AG10803 (cell line): ENCODE measurements at regions not wholly inside any gene's neighbourhood (a gene's known extent, or its start where the extent isn't known, plus 50 kb on each side); places are given as distances from the start of the nearest gene placed in this dataset.

Source experiments
- DNase-seq: peaks from one replicate; pipeline ENCODE4 v3.0.0; 2010; ENCODE audit warnings: low read depth
- H3K4me3 ChIP-seq: 2 replicates; pipeline ENCODE4 v1.5.1; 2011; ENCODE audit warnings: mild to moderate bottlenecking, low read length, control low read depth
- TF ChIP-seq, protein P1 (sequence below): conservative IDR thresholded peaks from 2 replicates; pipeline ENCODE4 v1.5.1; 2011; ENCODE audit warnings: mild to moderate bottlenecking, low read length, control low read depth, inconsistent platforms

DNA sequence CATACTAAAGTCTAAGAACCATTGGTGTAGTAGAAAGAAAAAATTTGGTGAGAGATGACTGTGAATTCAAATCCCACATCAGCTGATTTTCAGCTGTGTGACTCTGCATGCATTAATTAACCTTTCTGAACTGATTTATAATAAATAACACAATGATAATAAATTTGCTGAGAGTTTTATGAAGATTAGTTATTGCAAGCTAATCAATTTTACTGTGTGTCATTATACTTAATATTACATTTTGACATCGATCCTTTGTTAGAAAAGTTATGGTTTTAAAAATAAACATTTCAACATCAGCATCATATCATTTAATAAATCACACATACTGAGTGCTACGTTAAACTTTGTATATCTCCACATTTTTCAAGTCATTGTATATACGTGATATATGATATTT is 599.7 kb upstream of the MMS22L start:
- TF ChIP-seq, protein P1, sequence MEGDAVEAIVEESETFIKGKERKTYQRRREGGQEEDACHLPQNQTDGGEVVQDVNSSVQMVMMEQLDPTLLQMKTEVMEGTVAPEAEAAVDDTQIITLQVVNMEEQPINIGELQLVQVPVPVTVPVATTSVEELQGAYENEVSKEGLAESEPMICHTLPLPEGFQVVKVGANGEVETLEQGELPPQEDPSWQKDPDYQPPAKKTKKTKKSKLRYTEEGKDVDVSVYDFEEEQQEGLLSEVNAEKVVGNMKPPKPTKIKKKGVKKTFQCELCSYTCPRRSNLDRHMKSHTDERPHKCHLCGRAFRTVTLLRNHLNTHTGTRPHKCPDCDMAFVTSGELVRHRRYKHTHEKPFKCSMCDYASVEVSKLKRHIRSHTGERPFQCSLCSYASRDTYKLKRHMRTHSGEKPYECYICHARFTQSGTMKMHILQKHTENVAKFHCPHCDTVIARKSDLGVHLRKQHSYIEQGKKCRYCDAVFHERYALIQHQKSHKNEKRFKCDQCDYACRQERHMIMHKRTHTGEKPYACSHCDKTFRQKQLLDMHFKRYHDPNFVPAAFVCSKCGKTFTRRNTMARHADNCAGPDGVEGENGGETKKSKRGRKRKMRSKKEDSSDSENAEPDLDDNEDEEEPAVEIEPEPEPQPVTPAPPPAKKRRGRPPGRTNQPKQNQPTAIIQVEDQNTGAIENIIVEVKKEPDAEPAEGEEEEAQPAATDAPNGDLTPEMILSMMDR, result no peak
- no peak overlapping the region for H3K4me3 ChIP-seq
- DNase-seq, result no peak

DNA sequence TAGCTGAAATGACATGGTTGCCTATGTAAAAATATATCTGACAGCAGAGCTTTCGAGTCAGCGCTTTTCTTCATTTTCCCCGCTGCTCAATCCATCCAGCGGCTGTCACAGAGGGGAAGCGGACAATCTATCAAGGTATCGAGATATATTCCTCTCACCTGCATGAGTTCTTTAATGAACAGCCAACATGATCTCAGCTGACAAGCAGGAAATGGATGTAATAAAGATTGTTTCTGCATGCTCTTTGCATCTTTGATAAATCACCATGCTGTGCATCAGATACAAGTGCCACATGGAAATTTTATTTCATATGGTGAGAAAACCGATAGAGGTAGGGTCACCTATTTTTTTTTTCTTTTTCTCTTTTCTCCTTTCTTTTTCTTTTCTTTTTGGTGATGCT is 602.3 kb upstream of the MMS22L start:
- no peak for DNase-seq
- TF ChIP-seq, protein P1, result no peak

DNA sequence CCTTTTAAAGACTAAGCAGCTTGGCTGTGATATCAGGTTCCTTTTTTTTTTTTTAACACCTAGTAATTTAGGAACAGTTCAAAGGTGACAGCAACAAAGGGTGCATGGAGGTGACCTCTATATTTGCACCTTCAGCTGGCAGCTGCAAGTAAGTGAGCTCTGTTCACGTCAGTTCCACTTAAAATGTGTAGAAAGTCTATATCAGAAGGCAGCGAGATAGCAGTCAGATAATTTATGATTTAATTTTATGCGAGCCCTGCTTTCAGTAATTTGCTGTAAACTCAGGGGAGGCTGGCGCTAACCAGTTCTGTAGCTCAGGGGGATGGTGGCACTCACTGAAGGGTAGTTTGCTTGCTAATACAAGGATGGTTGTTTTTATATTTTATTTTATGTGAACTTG is 602.8 kb upstream of the MMS22L start:
- TF ChIP-seq, protein P1, result no peak
- H3K4me3 ChIP-seq, result no peak overlapping the region
- DNase-seq, result no peak

More for the DNA sequence above, 602.3 kb upstream of the MMS22L start:
- H3K4me3 ChIP-seq, result no peak overlapping the region

DNA sequence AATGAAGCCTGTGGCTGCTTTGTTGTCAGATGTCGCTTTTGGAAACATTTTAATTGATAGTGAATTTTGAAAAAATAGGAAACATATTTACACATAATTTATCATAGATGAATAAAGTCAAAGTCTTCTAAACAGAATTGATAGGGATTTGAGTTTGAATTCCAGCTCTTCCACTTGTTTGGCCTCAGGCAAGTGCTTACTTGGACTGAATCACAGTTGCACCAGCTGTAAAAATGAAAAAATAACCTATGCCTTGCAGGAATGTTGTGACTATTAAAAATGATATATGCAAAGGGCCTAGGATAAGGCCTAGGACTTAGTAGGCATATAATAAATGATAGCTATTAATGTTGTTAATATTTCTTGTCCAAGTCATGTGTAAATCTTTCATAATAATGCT is 618.5 kb upstream of the MMS22L start:
- no peak for DNase-seq
- H3K4me3 ChIP-seq, result no peak overlapping the region
- TF ChIP-seq, protein P1, result no peak

DNA sequence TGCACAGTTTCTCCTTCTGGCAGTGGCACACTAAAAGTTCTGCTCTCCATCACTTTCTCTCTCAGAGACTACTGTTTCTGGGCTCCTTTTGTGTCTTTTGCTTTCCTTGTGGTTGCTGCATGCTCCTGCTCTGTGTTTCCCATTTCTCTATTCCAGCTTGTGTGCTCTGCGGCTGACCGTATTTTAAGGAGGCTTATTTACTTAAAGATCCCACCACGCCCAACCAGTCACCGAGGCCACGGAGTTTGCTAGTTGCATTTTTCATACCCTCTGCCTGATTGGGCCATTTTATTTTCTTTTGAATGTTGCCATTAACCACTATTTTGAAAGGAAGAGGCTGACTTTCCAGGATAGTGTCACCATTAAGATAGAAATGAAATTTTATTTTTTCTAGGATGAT is 626.4 kb upstream of the MMS22L start:
- DNase-seq, result no peak
- TF ChIP-seq, protein P1, result no peak
- no peak overlapping the region for H3K4me3 ChIP-seq

DNA sequence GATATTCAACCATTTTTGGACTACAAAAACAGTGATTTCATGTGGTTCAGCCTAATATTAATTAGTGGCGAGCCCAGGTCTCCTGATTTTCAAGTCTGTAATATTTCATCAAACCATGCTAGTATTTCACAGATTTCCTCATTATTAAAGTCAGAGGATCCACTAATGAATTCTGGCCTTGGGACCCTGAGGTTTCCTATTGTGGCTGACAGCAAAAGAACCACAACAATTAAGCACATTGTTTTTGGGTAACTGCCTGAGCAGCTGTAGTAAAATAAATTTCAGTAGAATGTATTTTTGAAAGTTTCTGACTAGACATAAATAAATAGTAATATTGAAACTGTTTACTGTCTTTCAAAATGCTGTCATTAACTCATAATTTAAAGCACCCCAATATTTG is 630.7 kb upstream of the MMS22L start:
- no peak overlapping the region for H3K4me3 ChIP-seq
- TF ChIP-seq, protein P1, result no peak
- DNase-seq, result no peak

DNA sequence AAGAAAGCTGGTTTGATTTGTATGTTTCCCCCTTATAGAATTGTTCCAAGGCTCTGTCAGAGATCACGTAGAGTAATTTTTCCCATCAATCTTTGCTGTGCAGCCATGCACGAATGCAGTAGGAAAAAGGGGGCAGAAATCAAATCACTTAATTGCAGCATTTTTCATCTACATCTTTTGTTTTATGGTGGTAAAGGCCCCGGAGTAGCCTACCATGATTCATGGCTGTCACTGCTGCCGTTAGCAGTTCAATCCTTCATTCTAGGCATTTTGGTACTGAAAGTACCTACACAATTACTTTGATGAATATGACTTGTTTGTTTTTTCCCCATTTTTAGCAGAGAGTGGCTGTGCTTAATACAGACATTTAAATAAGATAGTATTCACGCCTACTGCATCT is 631.9 kb upstream of the MMS22L start:
- H3K4me3 ChIP-seq, result no peak overlapping the region
- TF ChIP-seq, protein P1, result no peak
- no peak for DNase-seq
